K562 (cell line): ENCODE measurements at regions not wholly inside any gene's neighbourhood (a gene's known extent, or its start where the extent isn't known, plus 50 kb on each side); places are given as distances from the start of the nearest gene placed in this dataset.

ENCODE experiments used
- CTCF ChIP-seq, 3 experiments: IDR thresholded peaks in 2 of 3; conservative IDR thresholded peaks in 1 of 3; 2 replicates each; pipeline ENCODE4 v1.5.1; 2011 to 2012; ENCODE audit warnings: low read length in 3 of 3, mild to moderate bottlenecking in 3 of 3, control low read depth in 2 of 3, improper control_type of control experiment in 1 of 3, inconsistent platforms in 1 of 3, low read depth in 1 of 3, mixed read lengths in 1 of 3, moderate library complexity in 1 of 3; ENCODE audit not compliant: insufficient read depth in 2 of 3
- HMG20B ChIP-seq: fragments of 250-450 bp; sonication (Bioruptor Pico); IDR thresholded peaks from 2 replicates; pipeline ENCODE4 v1.5.0; 2021; ENCODE audit warnings: mild to moderate bottlenecking
- POLR2AphosphoS5 ChIP-seq: IDR thresholded peaks from 2 replicates; pipeline ENCODE4 v1.6.1; 2011; ENCODE audit warnings: mild to moderate bottlenecking, low read depth, low read length, moderate library complexity; ENCODE audit not compliant: control insufficient read depth, insufficient read depth
- ZNF77 ChIP-seq: fragments of 250-450 bp; sonication (Bioruptor Pico); IDR thresholded peaks from 2 replicates; pipeline ENCODE4 v1.5.0; 2020

DNA sequence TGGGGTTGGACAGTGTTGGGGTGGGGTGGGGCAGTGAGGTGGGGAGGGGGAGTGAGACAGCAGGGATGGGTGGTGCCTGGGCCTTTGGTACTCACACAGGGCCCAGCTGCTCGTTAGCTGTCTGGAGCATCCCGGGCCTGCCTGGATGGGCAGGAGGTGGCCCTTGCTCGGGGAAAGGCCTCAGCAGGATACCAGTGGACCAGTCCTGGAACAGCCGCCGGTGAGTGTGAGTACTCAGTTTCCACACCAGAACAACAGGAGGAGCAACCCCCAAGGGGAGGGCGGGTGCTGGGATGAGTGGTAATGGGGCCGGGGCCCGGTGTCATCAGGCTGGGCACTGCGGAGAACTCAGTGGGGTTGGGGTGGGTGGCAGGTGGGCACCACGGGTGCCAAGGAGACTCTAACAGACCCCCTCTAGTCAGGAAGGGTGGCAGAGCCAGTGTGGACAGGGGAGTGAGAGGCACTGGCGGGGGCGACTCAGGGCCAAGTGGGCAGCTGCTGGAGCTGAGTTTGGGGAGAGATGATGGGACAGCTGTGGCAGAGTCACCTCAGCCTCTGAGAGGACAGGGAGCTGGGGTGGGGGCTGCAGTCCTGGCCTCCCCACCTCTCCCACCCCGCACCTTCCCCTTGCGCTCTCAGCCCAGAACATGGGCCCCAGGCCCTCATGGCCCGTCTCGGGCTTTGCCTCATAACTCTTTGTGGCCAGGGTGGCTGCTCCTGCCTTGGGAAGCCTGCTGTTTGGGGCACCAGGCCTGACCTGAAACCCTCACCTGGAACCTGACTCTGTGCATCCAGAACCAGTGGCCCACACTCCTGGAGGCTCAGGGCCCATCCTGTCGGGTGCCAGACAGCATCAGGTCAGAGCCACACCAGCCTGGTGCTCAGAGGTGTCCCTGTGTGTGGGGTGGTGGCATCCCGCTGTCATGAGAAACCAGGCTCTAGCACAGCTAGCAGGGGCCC lies 52.1 kb upstream of the PRR23E start:
- TF ChIP-seq POLR2AphosphoS5: no peak
- no peak for TF ChIP-seq HMG20B
- TF ChIP-seq CTCF (IDR thresholded peaks at IDR 0.05 in 2 of 3, conservative IDR thresholded peaks at IDR 0.05 in 1 of 3; ENCODE audit: insufficient read depth in 2 of 3, low read depth in 1 of 3, low read length in 3 of 3): no peak
- no peak for TF ChIP-seq ZNF77
